ENCODE measurements at regions not wholly inside any gene's neighbourhood (a gene's known extent, or its start where the extent isn't known, plus 50 kb on each side); places are given as distances from the start of the nearest gene placed in this dataset.

GRCh38 chr2:7375901-7376300 is 458.7 kb downstream of the RNF144A start:
- Histone ChIP-seq H3K27ac (no peak overlapping the region), H3K4me2 (no peak overlapping the region), H3K4me1 (no peaks in the 10 kb centered on the region), H3K9me3 (no peaks in the 10 kb centered on the region), H3K4me3 (no peak overlapping the region)
- no peak for DNase-seq (ENCODE audit: low read depth in 1 of 2, low spot score in 1 of 2)
- TF ChIP-seq CBX8 (IDR thresholded peaks at IDR 0.05) (no peak), RCOR1 (IDR thresholded peaks at IDR 0.05; ENCODE audit: low read depth, low read length) (no peak), TFCP2L1 (CRISPR knock-in tag; IDR thresholded peaks at IDR 0.05) (no peak), USF2 (IDR thresholded peaks at IDR 0.05) (no peak), GATA3 (IDR thresholded peaks at IDR 0.05; ENCODE audit: borderline replicate concordance) (no peak), RARB (CRISPR knock-in tag; IDR thresholded peaks at IDR 0.05) (no peak), POLR2A (IDR thresholded peaks at IDR 0.05; ENCODE audit: low read length) (no peak)
- TF ChIP-seq, protein P1, sequence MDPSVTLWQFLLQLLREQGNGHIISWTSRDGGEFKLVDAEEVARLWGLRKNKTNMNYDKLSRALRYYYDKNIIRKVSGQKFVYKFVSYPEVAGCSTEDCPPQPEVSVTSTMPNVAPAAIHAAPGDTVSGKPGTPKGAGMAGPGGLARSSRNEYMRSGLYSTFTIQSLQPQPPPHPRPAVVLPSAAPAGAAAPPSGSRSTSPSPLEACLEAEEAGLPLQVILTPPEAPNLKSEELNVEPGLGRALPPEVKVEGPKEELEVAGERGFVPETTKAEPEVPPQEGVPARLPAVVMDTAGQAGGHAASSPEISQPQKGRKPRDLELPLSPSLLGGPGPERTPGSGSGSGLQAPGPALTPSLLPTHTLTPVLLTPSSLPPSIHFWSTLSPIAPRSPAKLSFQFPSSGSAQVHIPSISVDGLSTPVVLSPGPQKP (IDR thresholded peaks at IDR 0.05; ENCODE audit: low read depth, low read length) = no peak
- TF ChIP-seq, protein P2, sequence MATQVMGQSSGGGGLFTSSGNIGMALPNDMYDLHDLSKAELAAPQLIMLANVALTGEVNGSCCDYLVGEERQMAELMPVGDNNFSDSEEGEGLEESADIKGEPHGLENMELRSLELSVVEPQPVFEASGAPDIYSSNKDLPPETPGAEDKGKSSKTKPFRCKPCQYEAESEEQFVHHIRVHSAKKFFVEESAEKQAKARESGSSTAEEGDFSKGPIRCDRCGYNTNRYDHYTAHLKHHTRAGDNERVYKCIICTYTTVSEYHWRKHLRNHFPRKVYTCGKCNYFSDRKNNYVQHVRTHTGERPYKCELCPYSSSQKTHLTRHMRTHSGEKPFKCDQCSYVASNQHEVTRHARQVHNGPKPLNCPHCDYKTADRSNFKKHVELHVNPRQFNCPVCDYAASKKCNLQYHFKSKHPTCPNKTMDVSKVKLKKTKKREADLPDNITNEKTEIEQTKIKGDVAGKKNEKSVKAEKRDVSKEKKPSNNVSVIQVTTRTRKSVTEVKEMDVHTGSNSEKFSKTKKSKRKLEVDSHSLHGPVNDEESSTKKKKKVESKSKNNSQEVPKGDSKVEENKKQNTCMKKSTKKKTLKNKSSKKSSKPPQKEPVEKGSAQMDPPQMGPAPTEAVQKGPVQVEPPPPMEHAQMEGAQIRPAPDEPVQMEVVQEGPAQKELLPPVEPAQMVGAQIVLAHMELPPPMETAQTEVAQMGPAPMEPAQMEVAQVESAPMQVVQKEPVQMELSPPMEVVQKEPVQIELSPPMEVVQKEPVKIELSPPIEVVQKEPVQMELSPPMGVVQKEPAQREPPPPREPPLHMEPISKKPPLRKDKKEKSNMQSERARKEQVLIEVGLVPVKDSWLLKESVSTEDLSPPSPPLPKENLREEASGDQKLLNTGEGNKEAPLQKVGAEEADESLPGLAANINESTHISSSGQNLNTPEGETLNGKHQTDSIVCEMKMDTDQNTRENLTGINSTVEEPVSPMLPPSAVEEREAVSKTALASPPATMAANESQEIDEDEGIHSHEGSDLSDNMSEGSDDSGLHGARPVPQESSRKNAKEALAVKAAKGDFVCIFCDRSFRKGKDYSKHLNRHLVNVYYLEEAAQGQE (IDR thresholded peaks at IDR 0.05) = no peak
- FAIRE-seq = no peak
- no peak for ATAC-seq
- ChIA-PET POLR2A (no interaction called here), CTCF (interaction anchor here (1.0 kb wide), 1 partner anchor 35 kb away, joined by 5 read pairs; no protein-coding TSS in a partner anchor)

DNA sequence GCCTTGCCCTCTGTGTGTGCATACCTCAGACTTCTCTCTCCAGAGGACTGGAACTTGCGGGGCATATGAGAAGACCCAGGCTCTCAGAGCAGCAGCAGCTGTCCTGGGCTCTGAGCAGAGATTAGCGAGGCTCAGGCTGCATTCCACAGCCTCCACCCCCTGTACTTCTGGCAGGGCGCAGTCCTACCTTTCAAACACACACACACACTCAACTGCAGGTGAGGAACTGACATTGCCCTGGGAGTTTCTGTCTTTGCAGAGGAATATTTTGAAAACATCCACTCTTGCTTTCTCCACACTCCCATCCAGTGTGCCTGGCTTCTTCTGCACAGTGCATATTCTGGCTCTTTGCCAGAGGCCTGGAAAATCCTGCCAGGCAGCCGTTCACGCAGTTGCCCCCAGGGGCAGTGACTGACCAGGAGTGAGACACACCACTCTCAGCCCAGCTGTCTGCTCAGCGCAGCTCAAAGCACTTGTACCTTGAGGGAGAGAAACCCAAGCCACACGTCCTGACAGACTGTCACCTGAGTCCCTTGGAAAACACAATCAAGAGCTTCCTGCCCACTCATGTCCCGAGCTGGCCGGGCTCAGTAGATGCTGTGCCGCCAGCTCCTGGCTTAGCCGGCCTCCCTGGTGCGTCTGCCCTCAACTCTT is 460.8 kb downstream of the RNF144A start:
- Histone ChIP-seq H3K4me1 (no peaks in the 10 kb centered on the region), H3K9me3 (no peaks in the 10 kb centered on the region), H3K27ac (no peak overlapping the region), H3K4me3 (no peak overlapping the region), H3K4me2 (no peak overlapping the region)
- TF ChIP-seq CBX2 (IDR thresholded peaks at IDR 0.05; ENCODE audit: borderline replicate concordance, low read depth) (no peak), RFX5 (IDR thresholded peaks at IDR 0.05) (no peak), NFE2L2 (conservative IDR thresholded peaks at IDR 0.05; ENCODE audit: low read length) (no peak), FOSL2 (IDR thresholded peaks at IDR 0.05) (no peak), FOSL2 (CRISPR knock-in tag; IDR thresholded peaks at IDR 0.05) (no peak), ESRRA (IDR thresholded peaks at IDR 0.05; ENCODE audit: borderline replicate concordance, low read length) (no peak), ZC3H11A (IDR thresholded peaks at IDR 0.05) (no peak), CTCF (IDR thresholded peaks at IDR 0.05) (no peak), ZFP36 (IDR thresholded peaks at IDR 0.05; ENCODE audit: borderline replicate concordance, partially characterized antibody) (no peak), GATA3 (IDR thresholded peaks at IDR 0.05; ENCODE audit: borderline replicate concordance) (no peak), CEBPB (IDR thresholded peaks at IDR 0.05) (no peak), KDM1A (IDR thresholded peaks at IDR 0.05; ENCODE audit: low read depth) (no peak), JUN (IDR thresholded peaks at IDR 0.05) (no peak), ZSCAN20 (CRISPR knock-in tag; IDR thresholded peaks at IDR 0.05) (no peak), SREBF2 (IDR thresholded peaks at IDR 0.05) (no peak), CHD2 (IDR thresholded peaks at IDR 0.05; ENCODE audit: low read length, partially characterized antibody) (no peak), NR3C1 (IDR thresholded peaks at IDR 0.05) (no peak), JUNB (IDR thresholded peaks at IDR 0.05) (no peak), CHD4 (IDR thresholded peaks at IDR 0.05; ENCODE audit: borderline replicate concordance) (no peak)
- 13% methylated on average over 12 of the region's 12 CpGs for WGBS (ENCODE audit: missing lambda C conversion rate)
- POLR2A ChIA-PET = no interaction called here
- ATAC-seq = peak; percentile 62 to 64
- DNase-seq (ENCODE audit: low read depth in 1 of 2, low spot score in 1 of 2) = peak in 1 of 2 experiments; percentile 15
- CTCF ChIA-PET = interaction anchor here (0.6 kb wide), 1 partner anchor 61 kb away, joined by 3 read pairs; no protein-coding TSS in a partner anchor
- FAIRE-seq = no peak
